ENCODE measurements at regions not wholly inside any gene's neighbourhood (a gene's known extent, or its start where the extent isn't known, plus 50 kb on each side); places are given as distances from the start of the nearest gene placed in this dataset.
"Not testable (repeated sequence)": the region's sequence is repeated elsewhere in the genome, so short reads cannot be mapped to it uniquely, and the experiment has no call there.

- H2BK15ac ChIP-seq (ENCODE audit: low read depth, poor library complexity, severe bottlenecking) = no peak overlapping the region
- no peak overlapping the region for H2BK12ac ChIP-seq (ENCODE audit: low read length in 2 of 2)
- H4K8ac ChIP-seq (ENCODE audit: low read length) = no peak overlapping the region
- DNase-seq = no peak
- WGBS = 93% methylated on average over 9 of the region's 12 CpGs
- H3K27me3 ChIP-seq (ENCODE audit: control insufficient read depth in 1 of 2, insufficient read depth in 1 of 2, low read length in 2 of 2) = no peaks in the 10 kb centered on the region
- no peak overlapping the region for H3K4me2 ChIP-seq (ENCODE audit: low read length, poor library complexity, severe bottlenecking)
- H3K18ac ChIP-seq (ENCODE audit: low read depth in 1 of 2, low read length in 2 of 2) = no peak overlapping the region
- no peak overlapping the region for H3K23ac ChIP-seq (ENCODE audit: low read length in 2 of 2)
- no peaks in the 10 kb centered on the region for H3K36me3 ChIP-seq (ENCODE audit: control insufficient read depth in 1 of 2, insufficient read depth in 2 of 2, low read depth in 1 of 2, low read length in 2 of 2)
- H2BK5ac ChIP-seq (ENCODE audit: low read depth, low read length, poor library complexity, severe bottlenecking) = no peak overlapping the region
- H3K79me1 ChIP-seq (replicated peaks; ENCODE audit: low read length, poor library complexity, severe bottlenecking) = no peaks in the 10 kb centered on the region
- H3K9me3 ChIP-seq (ENCODE audit: control insufficient read depth, low read length) = no peaks in the 10 kb centered on the region
- no peak overlapping the region for H3K27ac ChIP-seq (ENCODE audit: low read length, poor library complexity, severe bottlenecking)
- no peak overlapping the region for H2AFZ ChIP-seq (ENCODE audit: low read depth, low read length)
- H4K91ac ChIP-seq (ENCODE audit: low read length) = no peak overlapping the region
- no peak overlapping the region for H3K4ac ChIP-seq (ENCODE audit: low read depth in 1 of 2, low read length in 2 of 2)
- H2BK120ac ChIP-seq (ENCODE audit: low read depth, low read length) = no peak overlapping the region
- no peak overlapping the region for H3K4me3 ChIP-seq (ENCODE audit: insufficient read depth in 1 of 2, low read depth in 1 of 2, low read length in 2 of 2)
- H3K9ac ChIP-seq (ENCODE audit: low read length) = no peak overlapping the region
- H2AK5ac ChIP-seq (ENCODE audit: low read length, severe bottlenecking) = no peak overlapping the region
- no peaks in the 10 kb centered on the region for H3K4me1 ChIP-seq (ENCODE audit: control insufficient read depth, insufficient read depth, low read depth, low read length)
- no peak overlapping the region for H3K14ac ChIP-seq (ENCODE audit: low read length in 2 of 2)
These were observed 93.8 kb downstream of the MAP3K8 start for GRCh38 chr10:30527623-30528428.

DNA sequence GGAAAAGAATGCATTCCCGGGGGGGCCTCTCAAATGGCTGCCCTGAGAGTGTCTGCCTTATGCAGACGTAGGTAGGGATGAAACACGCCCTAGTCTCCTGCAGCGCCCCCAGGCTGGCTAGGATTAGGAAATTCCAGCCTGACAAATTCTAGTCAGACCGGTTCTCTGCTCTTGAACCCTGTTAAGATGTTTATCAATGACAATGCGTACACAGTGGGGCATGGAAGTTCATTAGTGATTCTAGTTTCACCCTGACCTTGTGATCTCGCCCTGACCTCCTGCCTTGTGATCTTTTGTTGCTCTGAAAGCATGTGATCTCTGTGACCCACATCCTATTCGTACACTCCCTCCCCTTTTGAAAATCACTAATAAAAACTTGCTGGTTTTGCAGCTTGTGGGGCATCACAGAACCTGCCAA lies 88.7 kb downstream of the MAP3K8 start:
- H4K91ac ChIP-seq (ENCODE audit: low read length); H2BK120ac ChIP-seq (ENCODE audit: low read depth, low read length); H3K79me1 ChIP-seq (replicated peaks; ENCODE audit: low read length, poor library complexity, severe bottlenecking); H2BK15ac ChIP-seq (ENCODE audit: low read depth, poor library complexity, severe bottlenecking); H3K14ac ChIP-seq (ENCODE audit: low read length in 2 of 2); H3K9ac ChIP-seq (ENCODE audit: low read length); H3K36me3 ChIP-seq (ENCODE audit: control insufficient read depth in 1 of 2, insufficient read depth in 2 of 2, low read depth in 1 of 2, low read length in 2 of 2); H4K8ac ChIP-seq (ENCODE audit: low read length); H2BK5ac ChIP-seq (ENCODE audit: low read depth, low read length, poor library complexity, severe bottlenecking); H3K4ac ChIP-seq (ENCODE audit: low read depth in 1 of 2, low read length in 2 of 2); H3K4me2 ChIP-seq (ENCODE audit: low read length, poor library complexity, severe bottlenecking); H2AK5ac ChIP-seq (ENCODE audit: low read length, severe bottlenecking); H3K23ac ChIP-seq (ENCODE audit: low read length in 2 of 2); H3K4me1 ChIP-seq (ENCODE audit: control insufficient read depth, insufficient read depth, low read depth, low read length); H3K4me3 ChIP-seq (ENCODE audit: insufficient read depth in 1 of 2, low read depth in 1 of 2, low read length in 2 of 2); H2AFZ ChIP-seq (ENCODE audit: low read depth, low read length); H2BK12ac ChIP-seq (ENCODE audit: low read length in 2 of 2); H3K18ac ChIP-seq (ENCODE audit: low read depth in 1 of 2, low read length in 2 of 2); H3K27ac ChIP-seq (ENCODE audit: low read length, poor library complexity, severe bottlenecking); H3K27me3 ChIP-seq (ENCODE audit: control insufficient read depth in 1 of 2, insufficient read depth in 1 of 2, low read length in 2 of 2); DNase-seq: not testable (repeated sequence)
- H3K9me3 ChIP-seq (ENCODE audit: control insufficient read depth, low read length) = peaks cover 12% of the 10 kb centered on the region
- 69% methylated on average over 7 of the region's 8 CpGs for WGBS

DNA sequence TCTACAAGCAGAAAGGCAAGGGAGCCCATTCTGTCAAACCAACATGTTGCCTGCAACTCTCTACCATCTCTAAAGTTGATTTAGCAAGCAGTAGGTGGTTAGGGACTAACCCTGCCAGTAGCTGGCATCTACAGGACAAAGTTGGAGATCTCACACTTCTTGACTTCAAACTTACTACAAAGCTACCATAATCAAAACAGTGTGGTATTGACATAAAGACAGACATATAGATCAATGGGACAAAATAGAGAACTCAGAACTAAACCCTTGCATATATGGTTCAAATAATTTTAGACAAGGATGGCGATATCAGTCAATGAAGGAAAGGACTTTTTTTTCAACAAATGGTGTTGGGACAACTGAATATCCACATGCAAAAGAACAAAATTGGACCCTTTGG lies 84.9 kb downstream of the MAP3K8 start:
- Histone ChIP-seq H3K9me3 (ENCODE audit: control insufficient read depth, low read length) (peaks cover 12% of the 10 kb centered on the region), H2BK5ac (ENCODE audit: low read depth, low read length, poor library complexity, severe bottlenecking) (no peak overlapping the region), H3K4me2 (ENCODE audit: low read length, poor library complexity, severe bottlenecking) (no peak overlapping the region), H3K27ac (ENCODE audit: low read length, poor library complexity, severe bottlenecking) (no peak overlapping the region), H3K4me1 (ENCODE audit: control insufficient read depth, insufficient read depth, low read depth, low read length) (no peaks in the 10 kb centered on the region), H2AFZ (ENCODE audit: low read depth, low read length) (no peak overlapping the region), H3K4me3 (ENCODE audit: insufficient read depth in 1 of 2, low read depth in 1 of 2, low read length in 2 of 2) (no peak overlapping the region), H2BK15ac (ENCODE audit: low read depth, poor library complexity, severe bottlenecking) (no peak overlapping the region), H3K9ac (ENCODE audit: low read length) (no peak overlapping the region), H2BK12ac (ENCODE audit: low read length in 2 of 2) (no peak overlapping the region), H4K91ac (ENCODE audit: low read length) (no peak overlapping the region), H3K18ac (ENCODE audit: low read depth in 1 of 2, low read length in 2 of 2) (no peak overlapping the region), H3K36me3 (ENCODE audit: control insufficient read depth in 1 of 2, insufficient read depth in 2 of 2, low read depth in 1 of 2, low read length in 2 of 2) (no peaks in the 10 kb centered on the region), H3K23ac (ENCODE audit: low read length in 2 of 2) (no peak overlapping the region), H3K4ac (ENCODE audit: low read depth in 1 of 2, low read length in 2 of 2) (no peak overlapping the region), H3K14ac (ENCODE audit: low read length in 2 of 2) (no peak overlapping the region), H2BK120ac (ENCODE audit: low read depth, low read length) (no peak overlapping the region), H3K79me1 (replicated peaks; ENCODE audit: low read length, poor library complexity, severe bottlenecking) (no peaks in the 10 kb centered on the region), H4K8ac (ENCODE audit: low read length) (no peak overlapping the region), H2AK5ac (ENCODE audit: low read length, severe bottlenecking) (no peak overlapping the region), H3K27me3 (ENCODE audit: control insufficient read depth in 1 of 2, insufficient read depth in 1 of 2, low read length in 2 of 2) (no peaks in the 10 kb centered on the region)
- no peak for DNase-seq
- WGBS = 100% methylated on average over 1 of the region's 1 CpG
